ENCODE measurements at regions not wholly inside any gene's neighbourhood (a gene's known extent, or its start where the extent isn't known, plus 50 kb on each side); places are given as distances from the start of the nearest gene placed in this dataset.

GRCh38 chrX:14124562-14124961, 94.9 kb upstream of the GEMIN8 start:
- Histone ChIP-seq H3K4me2 (ENCODE audit: control insufficient read depth, extremely low read depth, insufficient read depth, low read depth, low read length) (no peak overlapping the region), H3K9me1 (ENCODE audit: control insufficient read depth, extremely low read depth, insufficient read depth, low read length) (no peaks in the 10 kb centered on the region), H3K36me3 (ENCODE audit: control insufficient read depth in 2 of 2, extremely low read depth in 1 of 2, insufficient read depth in 2 of 2, low read length in 2 of 2) (no peaks in the 10 kb centered on the region), H2AFZ (ENCODE audit: control insufficient read depth, low read length) (no peak overlapping the region), H4K20me1 (ENCODE audit: control insufficient read depth, extremely low read depth, insufficient read depth, low read length) (no peaks in the 10 kb centered on the region), H3K9ac (ENCODE audit: control insufficient read depth, extremely low read depth, insufficient read depth, low read length) (no peak overlapping the region), H3K79me2 (ENCODE audit: control insufficient read depth, insufficient read depth, low read length) (no peaks in the 10 kb centered on the region), H3K9me3 (ENCODE audit: control insufficient read depth, low read depth, low read length) (no peaks in the 10 kb centered on the region), H3K27me3 (ENCODE audit: control insufficient read depth, extremely low read depth, insufficient read depth, low read length) (no peaks in the 10 kb centered on the region), H3K4me1 (ENCODE audit: control insufficient read depth, extremely low read depth, insufficient read depth, low read length) (no peaks in the 10 kb centered on the region), H3K27ac (ENCODE audit: control insufficient read depth, insufficient read depth, low read length) (no peak overlapping the region), H3K4me3 (ENCODE audit: control insufficient read depth in 2 of 3, extremely low read depth in 1 of 3, insufficient read depth in 2 of 3, low read depth in 1 of 3, low read length in 3 of 3) (no peak overlapping the region)
- dilution Hi-C loops (cut with MboI; ENCODE audit: extremely low pct_ligation_motif_present, low sequenced_read_pairs): no loop called here
- no peak for FAIRE-seq
- DNase-seq (ENCODE audit: low read depth, low spot score): no peak
- TF ChIP-seq CTCF (optimal IDR thresholded peaks at IDR 0.05 in 1 of 3, IDR thresholded peaks at IDR 0.05 in 1 of 3, conservative IDR thresholded peaks at IDR 0.05 in 1 of 3; ENCODE audit: extremely low read depth in 1 of 3, insufficient read depth in 2 of 3, low read length in 3 of 3): no peak
- no peak for TF ChIP-seq EZH2 (IDR thresholded peaks at IDR 0.05; ENCODE audit: low read length)

- dilution Hi-C loops (cut with MboI; ENCODE audit: extremely low pct_ligation_motif_present, low sequenced_read_pairs): no loop called here
- Histone ChIP-seq H3K27ac (ENCODE audit: control insufficient read depth, insufficient read depth, low read length) (no peak overlapping the region), H3K27me3 (ENCODE audit: control insufficient read depth, extremely low read depth, insufficient read depth, low read length) (no peaks in the 10 kb centered on the region), H3K4me2 (ENCODE audit: control insufficient read depth, extremely low read depth, insufficient read depth, low read depth, low read length) (no peak overlapping the region), H3K9me3 (ENCODE audit: control insufficient read depth, low read depth, low read length) (no peaks in the 10 kb centered on the region), H3K36me3 (ENCODE audit: control insufficient read depth in 2 of 2, extremely low read depth in 1 of 2, insufficient read depth in 2 of 2, low read length in 2 of 2) (no peaks in the 10 kb centered on the region), H3K9ac (ENCODE audit: control insufficient read depth, extremely low read depth, insufficient read depth, low read length) (no peak overlapping the region), H3K4me1 (ENCODE audit: control insufficient read depth, extremely low read depth, insufficient read depth, low read length) (no peaks in the 10 kb centered on the region), H3K79me2 (ENCODE audit: control insufficient read depth, insufficient read depth, low read length) (no peaks in the 10 kb centered on the region), H4K20me1 (ENCODE audit: control insufficient read depth, extremely low read depth, insufficient read depth, low read length) (no peaks in the 10 kb centered on the region), H3K4me3 (ENCODE audit: control insufficient read depth in 2 of 3, extremely low read depth in 1 of 3, insufficient read depth in 2 of 3, low read depth in 1 of 3, low read length in 3 of 3) (no peak overlapping the region), H3K9me1 (ENCODE audit: control insufficient read depth, extremely low read depth, insufficient read depth, low read length) (no peaks in the 10 kb centered on the region), H2AFZ (ENCODE audit: control insufficient read depth, low read length) (no peak overlapping the region)
- TF ChIP-seq EZH2 (IDR thresholded peaks at IDR 0.05; ENCODE audit: low read length): no peak
- TF ChIP-seq CTCF (optimal IDR thresholded peaks at IDR 0.05 in 1 of 3, IDR thresholded peaks at IDR 0.05 in 1 of 3, conservative IDR thresholded peaks at IDR 0.05 in 1 of 3; ENCODE audit: extremely low read depth in 1 of 3, insufficient read depth in 2 of 3, low read length in 3 of 3): peak; percentile 70 to 93 (median 80)
- peak; percentile 55 for FAIRE-seq
- DNase-seq (ENCODE audit: low read depth, low spot score): peak; percentile 15
These were observed 66.0 kb upstream of the GEMIN8 start for GRCh38 chrX:14095702-14096101.
